Endodermal cell (in vitro differentiated cells): ENCODE measurements at regions not wholly inside any gene's neighbourhood (a gene's known extent, or its start where the extent isn't known, plus 50 kb on each side); places are given as distances from the start of the nearest gene placed in this dataset.
A peak's percentile ranks its signal among the peaks of the same experiment; 100 is the strongest.

Experiments
- DNase-seq: peaks from one replicate; pipeline ENCODE4 v3.0.0-alpha.2; 2017
- H3K27ac ChIP-seq: 2 replicates; pipeline ENCODE4 v1.5.1; 2013; ENCODE audit warnings: mild to moderate bottlenecking, low read depth, low read length, moderate library complexity
- H3K27me3 ChIP-seq: 2 replicates; pipeline ENCODE4 v1.6.1; 2013; ENCODE audit warnings: mild to moderate bottlenecking, low read length, moderate library complexity; ENCODE audit not compliant: insufficient read depth, control insufficient read depth, poor library complexity, severe bottlenecking
- H3K36me3 ChIP-seq: 2 replicates; pipeline ENCODE4 v1.7.0; 2013; ENCODE audit warnings: mild to moderate bottlenecking, low read length, moderate library complexity; ENCODE audit not compliant: control insufficient read depth, insufficient read depth
- H3K4me1 ChIP-seq: one replicate; pipeline ENCODE4 v1.7.0; 2013; ENCODE audit warnings: low read length; ENCODE audit not compliant: control insufficient read depth, insufficient read depth
- H3K4me3 ChIP-seq: 2 replicates; pipeline ENCODE4 v1.5.1; 2013; ENCODE audit warnings: mild to moderate bottlenecking, low read length, moderate library complexity
- H3K9ac ChIP-seq: 2 replicates; pipeline ENCODE4 v1.6.1; 2013; ENCODE audit warnings: mild to moderate bottlenecking, low read length, moderate library complexity; ENCODE audit not compliant: poor library complexity, severe bottlenecking; ENCODE audit errors: extremely low read depth
- H3K9me3 ChIP-seq: 2 replicates; pipeline ENCODE4 v1.6.1; 2013; ENCODE audit warnings: mild to moderate bottlenecking, low read length, moderate library complexity; ENCODE audit not compliant: control insufficient read depth
- H3K27ac Mint-ChIP-seq: 2 replicates; pipeline ENCODE4 v1.8.0; 2020; ENCODE audit warnings: mixed read lengths
- H3K27me3 Mint-ChIP-seq: 2 replicates; pipeline ENCODE4 v1.8.0; 2021; ENCODE audit warnings: mild to moderate bottlenecking, mixed read lengths; ENCODE audit not compliant: insufficient read depth
- H3K36me3 Mint-ChIP-seq: 2 replicates; pipeline ENCODE4 v1.8.0; 2020; ENCODE audit warnings: low read depth, mixed read lengths
- H3K4me1 Mint-ChIP-seq: 2 replicates; pipeline ENCODE4 v1.8.0; 2020; ENCODE audit warnings: mixed read lengths
- H3K4me3 Mint-ChIP-seq: 2 replicates; pipeline ENCODE4 v1.8.0; 2020; ENCODE audit warnings: mild to moderate bottlenecking, moderate library complexity, mixed read lengths
- H3K9me3 Mint-ChIP-seq: 2 replicates; pipeline ENCODE4 v1.8.0; 2020; ENCODE audit warnings: mild to moderate bottlenecking, mixed read lengths
- CTCF ChIP-seq: fragments of 200-600 bp; sonication (generic); conservative IDR thresholded peaks from 2 replicates; pipeline ENCODE4 v1.5.0; 2021; ENCODE audit warnings: antibody characterized with exemption, mild to moderate bottlenecking
- WGBS, 2 experiments: methylation state at CpG; one replicate each; pipeline versions ENCODE4 v1.1.5 to v1.1.7; 2013; ENCODE audit warnings: missing lambda C conversion rate in 2 of 2, mixed read lengths in 1 of 2; ENCODE audit not compliant: insufficient coverage in 1 of 2, insufficient read length in 1 of 2; 5-methylcytosine and 5-hydroxymethylcytosine counted together

- H3K9ac ChIP-seq: no peak overlapping the region
- WGBS, 2 experiments: 84 to 93% methylated on average over 2 of the region's 2 CpGs
- no peaks in the 10 kb centered on the region for H3K9me3 ChIP-seq
- Mint-ChIP-seq H3K4me1 (peaks cover 20% of the 10 kb centered on the region), H3K9me3 (no peaks in the 10 kb centered on the region), H3K27me3 (no peaks in the 10 kb centered on the region), H3K36me3 (no peaks in the 10 kb centered on the region), H3K4me3 (no peak overlapping the region), H3K27ac (no peak overlapping the region)
- no peak overlapping the region for H3K27ac ChIP-seq
- DNase-seq: no peak
- no peak for TF ChIP-seq CTCF
- H3K4me1 ChIP-seq: peaks cover 6% of the 10 kb centered on the region
- H3K4me3 ChIP-seq: no peak overlapping the region
- no peaks in the 10 kb centered on the region for H3K36me3 ChIP-seq
- H3K27me3 ChIP-seq: no peaks in the 10 kb centered on the region
Measured at GRCh38 chr2:153068915-153069314, 350.5 kb downstream of the ARL6IP6 start.

GRCh38 chr2:153068052-153068451 is 349.6 kb downstream of the ARL6IP6 start:
- no peak overlapping the region for H3K9ac ChIP-seq
- H3K4me3 Mint-ChIP-seq: no peak overlapping the region
- H3K4me1 ChIP-seq: peaks cover 6% of the 10 kb centered on the region
- H3K4me3 ChIP-seq: no peak overlapping the region
- H3K4me1 Mint-ChIP-seq: peaks cover 20% of the 10 kb centered on the region
- H3K9me3 Mint-ChIP-seq: no peaks in the 10 kb centered on the region
- WGBS, 2 experiments: 80 to 89% methylated on average over 1 to 2 of the region's 2 CpGs
- H3K27me3 Mint-ChIP-seq: no peaks in the 10 kb centered on the region
- no peaks in the 10 kb centered on the region for H3K27me3 ChIP-seq
- DNase-seq: no peak
- no peaks in the 10 kb centered on the region for H3K36me3 Mint-ChIP-seq
- peak overlapping the region; percentile 13 for H3K27ac ChIP-seq
- H3K36me3 ChIP-seq: no peaks in the 10 kb centered on the region
- TF ChIP-seq CTCF: no peak
- H3K9me3 ChIP-seq: no peaks in the 10 kb centered on the region
- H3K27ac Mint-ChIP-seq: no peak overlapping the region

GRCh38 chr2:153059338-153060052 is 341.1 kb downstream of the ARL6IP6 start:
- H3K9me3 ChIP-seq: no peaks in the 10 kb centered on the region
- H3K36me3 ChIP-seq: no peaks in the 10 kb centered on the region
- H3K27ac ChIP-seq: peak overlapping the region; percentile 0
- H3K4me1 Mint-ChIP-seq: peaks cover 34% of the 10 kb centered on the region
- no peak for TF ChIP-seq CTCF
- peak overlapping the region; percentile 7 for H3K9ac ChIP-seq
- WGBS, 2 experiments: 5 to 40% methylated on average over 3 of the region's 3 CpGs
- H3K27me3 Mint-ChIP-seq: no peaks in the 10 kb centered on the region
- H3K4me3 Mint-ChIP-seq: no peak overlapping the region
- peak; percentile 67 for DNase-seq
- H3K9me3 Mint-ChIP-seq: no peaks in the 10 kb centered on the region
- H3K27ac Mint-ChIP-seq: peak overlapping the region; percentile 88
- peaks cover 23% of the 10 kb centered on the region for H3K4me1 ChIP-seq
- H3K27me3 ChIP-seq: no peaks in the 10 kb centered on the region
- H3K36me3 Mint-ChIP-seq: no peaks in the 10 kb centered on the region
- no peak overlapping the region for H3K4me3 ChIP-seq
